Hematopoietic multipotent progenitor cell treated with erythropoietin and hydrocortisone succinate and interleukin-3 and kit ligand, for 8 days (in vitro differentiated cells): ENCODE measurements at regions not wholly inside any gene's neighbourhood (a gene's known extent, or its start where the extent isn't known, plus 50 kb on each side); places are given as distances from the start of the nearest gene placed in this dataset.

Source experiments
- DNase-seq: peaks from one replicate; pipeline ENCODE4 v3.0.0-alpha.2; 2015

- DNase-seq, result no peak
These were observed 346.4 kb upstream of the B3GAT1 start for GRCh38 chr11:134758342-134758931.

GRCh38 chr11:134757633-134758032 is 345.6 kb upstream of the B3GAT1 start:
- no peak for DNase-seq

GRCh38 chr11:134756811-134757540 is 344.9 kb upstream of the B3GAT1 start:
- no peak for DNase-seq

GRCh38 chr11:134755535-134755934 is 343.5 kb upstream of the B3GAT1 start:
- no peak for DNase-seq

GRCh38 chr11:134754521-134755198 is 342.6 kb upstream of the B3GAT1 start:
- DNase-seq, result no peak

- DNase-seq, result no peak
These were observed 341.9 kb upstream of the B3GAT1 start for GRCh38 chr11:134753771-134754520.

- DNase-seq, result no peak
These were observed 341.1 kb upstream of the B3GAT1 start for GRCh38 chr11:134752964-134753770.

- DNase-seq, result no peak
These were observed 340.5 kb upstream of the B3GAT1 start for GRCh38 chr11:134752526-134752925.

- DNase-seq, result no peak
These were observed 339.7 kb upstream of the B3GAT1 start for GRCh38 chr11:134751766-134752165.

- DNase-seq, result no peak
These were observed 339.1 kb upstream of the B3GAT1 start for GRCh38 chr11:134751031-134751585.

GRCh38 chr11:134750619-134751018 is 338.6 kb upstream of the B3GAT1 start:
- DNase-seq, result no peak

GRCh38 chr11:134749040-134749839 is 337.2 kb upstream of the B3GAT1 start:
- no peak for DNase-seq

GRCh38 chr11:134746609-134747008 is 334.6 kb upstream of the B3GAT1 start:
- no peak for DNase-seq

- no peak for DNase-seq
These were observed 333.4 kb upstream of the B3GAT1 start for GRCh38 chr11:134745456-134745855.

GRCh38 chr11:134743820-134744195 is 331.8 kb upstream of the B3GAT1 start:
- DNase-seq, result no peak

GRCh38 chr11:134742956-134743819 is 331.1 kb upstream of the B3GAT1 start:
- no peak for DNase-seq

- no peak for DNase-seq
These were observed 330.2 kb upstream of the B3GAT1 start for GRCh38 chr11:134742224-134742612.

GRCh38 chr11:134741453-134742223 is 329.6 kb upstream of the B3GAT1 start:
- no peak for DNase-seq

GRCh38 chr11:134740590-134741261 is 328.7 kb upstream of the B3GAT1 start:
- no peak for DNase-seq
